Esophagus muscularis mucosa (tissue), 4 donors: ENCODE measurements at regions not wholly inside any gene's neighbourhood (a gene's known extent, or its start where the extent isn't known, plus 50 kb on each side); places are given as distances from the start of the nearest gene placed in this dataset.

Experiments used
- DNase-seq: peaks from one replicate; pipeline ENCODE4 v3.0.0-alpha.2; 2017; ENCODE audit errors: extremely low spot score
- H3K27ac ChIP-seq, 4 donors: fragments of 200-600 bp; sonication (generic); replicated peaks in 1 of 4; 1 replicate in 3 of 4; 2 replicates in 1 of 4; pipeline ENCODE4 v1.5.1; 2016 to 2019; ENCODE audit warnings: mild to moderate bottlenecking in 1 of 4
- H3K27me3 ChIP-seq, 4 donors: fragments of 200-600 bp; sonication (generic); one replicate each; pipeline versions ENCODE4 v1.5.1 to v1.6.0; 2016 to 2019
- H3K36me3 ChIP-seq, 4 donors: fragments of 200-600 bp; sonication (generic); one replicate each; pipeline ENCODE4 v1.5.1; 2016 to 2019
- H3K4me1 ChIP-seq, 4 donors: fragments of 200-600 bp; sonication (generic); one replicate each; pipeline ENCODE4 v1.5.1; 2016 to 2019
- H3K4me3 ChIP-seq, 4 donors: fragments of 200-600 bp; sonication (generic); 1 replicate in 2 of 4; 2 replicates in 2 of 4; pipeline ENCODE4 v1.5.1; 2016 to 2019; ENCODE audit warnings: mild to moderate bottlenecking in 4 of 4, moderate library complexity in 1 of 4
- H3K9me3 ChIP-seq, 4 donors: fragments of 200-600 bp; sonication (generic); 1 replicate in 3 of 4; 2 replicates in 1 of 4; pipeline ENCODE4 v1.5.1; 2016 to 2019
- EP300 ChIP-seq: sonication (generic); formaldehyde crosslinking; IDR thresholded peaks from one replicate; pipeline ENCODE4 v1.6.1; 2017; ENCODE audit warnings: antibody characterized with exemption
- POLR2A ChIP-seq: fragments of 450-650 bp; IDR thresholded peaks from one replicate; pipeline ENCODE4 v1.6.1; 2017; ENCODE audit warnings: antibody characterized with exemption, moderate library complexity, mild to moderate bottlenecking, low read depth
- POLR2AphosphoS5 ChIP-seq, 2 donors: sonication (generic); formaldehyde crosslinking; IDR thresholded peaks; one replicate each; pipeline ENCODE4 v1.6.1; 2017; ENCODE audit warnings: antibody characterized with exemption in 2 of 2
- WGBS: methylation state at CpG from one replicate; pipeline ENCODE4 v1.1.5; 2018; 5-methylcytosine and 5-hydroxymethylcytosine counted together
- intact Hi-C: fragments of 100-400 bp; cut with DNase I; formaldehyde crosslinking; loops from one replicate; pipeline ENCODE4 v1.15.1; 2023
- TF ChIP-seq, protein P1 (sequence below), 3 experiments: fragments of 200-600 bp in 2 of 3; fragments of 450-650 bp in 1 of 3; sonication (generic) in 2 of 3; IDR thresholded peaks; one replicate each; pipeline ENCODE4 v1.5.1; 2017 to 2019; ENCODE audit warnings: antibody characterized with exemption in 3 of 3, mild to moderate bottlenecking in 2 of 3, moderate library complexity in 1 of 3

DNA sequence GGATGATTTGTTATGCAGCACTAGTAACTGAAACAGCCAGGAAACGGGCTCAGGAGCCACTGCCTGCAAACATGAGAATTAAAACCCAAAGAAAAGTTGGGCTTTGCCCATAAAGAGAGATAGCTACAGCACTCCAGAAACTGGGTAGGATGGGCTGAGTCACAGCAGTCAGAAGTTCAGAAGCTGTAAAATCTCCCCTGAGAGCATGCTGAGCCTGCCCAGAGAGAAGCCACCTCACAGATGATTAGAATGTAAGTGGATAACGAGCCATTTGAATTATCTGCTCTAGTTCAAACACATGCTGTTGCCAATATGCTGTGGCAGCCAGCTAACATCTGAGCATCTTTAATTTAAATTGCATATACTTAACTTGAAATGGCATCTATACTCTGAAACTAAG, 388.1 kb upstream of the ACVR2A start:
- Histone ChIP-seq H3K4me3 (no peak overlapping the region), H3K27ac (no peak overlapping the region), H3K27me3 (no peaks in the 10 kb centered on the region), H3K9me3 (no peaks in the 10 kb centered on the region), H3K4me1 (peaks cover 0 to 12% (median 0%) of the 10 kb centered on the region in 4 donors), H3K36me3 (no peaks in the 10 kb centered on the region)
- DNase-seq = no peak
- 85% methylated on average over 2 of the region's 2 CpGs for WGBS
- TF ChIP-seq POLR2A = no peak
- no peak for TF ChIP-seq EP300
- no peak for TF ChIP-seq POLR2AphosphoS5 (IDR thresholded peaks at IDR 0.05)
- TF ChIP-seq, protein P1, sequence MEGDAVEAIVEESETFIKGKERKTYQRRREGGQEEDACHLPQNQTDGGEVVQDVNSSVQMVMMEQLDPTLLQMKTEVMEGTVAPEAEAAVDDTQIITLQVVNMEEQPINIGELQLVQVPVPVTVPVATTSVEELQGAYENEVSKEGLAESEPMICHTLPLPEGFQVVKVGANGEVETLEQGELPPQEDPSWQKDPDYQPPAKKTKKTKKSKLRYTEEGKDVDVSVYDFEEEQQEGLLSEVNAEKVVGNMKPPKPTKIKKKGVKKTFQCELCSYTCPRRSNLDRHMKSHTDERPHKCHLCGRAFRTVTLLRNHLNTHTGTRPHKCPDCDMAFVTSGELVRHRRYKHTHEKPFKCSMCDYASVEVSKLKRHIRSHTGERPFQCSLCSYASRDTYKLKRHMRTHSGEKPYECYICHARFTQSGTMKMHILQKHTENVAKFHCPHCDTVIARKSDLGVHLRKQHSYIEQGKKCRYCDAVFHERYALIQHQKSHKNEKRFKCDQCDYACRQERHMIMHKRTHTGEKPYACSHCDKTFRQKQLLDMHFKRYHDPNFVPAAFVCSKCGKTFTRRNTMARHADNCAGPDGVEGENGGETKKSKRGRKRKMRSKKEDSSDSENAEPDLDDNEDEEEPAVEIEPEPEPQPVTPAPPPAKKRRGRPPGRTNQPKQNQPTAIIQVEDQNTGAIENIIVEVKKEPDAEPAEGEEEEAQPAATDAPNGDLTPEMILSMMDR (IDR thresholded peaks at IDR 0.05) = no peak
- intact Hi-C loops = no loop called here

DNA sequence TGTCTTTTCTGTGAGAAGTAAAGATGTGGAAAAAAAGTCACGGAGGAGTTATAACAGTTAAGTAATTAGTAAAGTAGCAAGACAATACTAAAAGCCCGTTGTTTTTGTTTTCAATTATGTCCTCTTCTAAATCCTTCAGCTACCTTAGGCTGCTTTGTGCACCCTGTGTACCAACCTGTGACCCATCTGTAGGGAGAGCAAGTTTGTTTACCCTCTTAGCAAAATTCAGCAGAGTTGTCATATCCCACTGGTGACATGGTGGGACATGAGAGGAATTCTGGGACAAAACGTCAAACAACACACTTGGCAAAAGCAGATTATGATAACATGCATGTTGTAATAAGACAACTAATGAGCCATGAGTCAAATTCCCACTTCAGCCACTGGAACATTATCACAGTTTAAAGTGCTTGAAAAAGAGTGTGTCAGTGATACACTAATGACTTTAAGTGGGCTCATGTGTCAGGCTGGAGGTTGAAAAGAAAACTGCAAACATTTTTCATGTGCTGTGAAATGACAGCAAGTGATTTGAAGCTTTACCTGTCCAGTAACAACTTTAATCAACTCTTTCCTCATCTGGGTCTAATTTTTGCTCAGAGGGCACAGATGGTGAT, 392.8 kb upstream of the ACVR2A start:
- intact Hi-C loops = no loop called here
- H3K27me3 ChIP-seq = no peaks in the 10 kb centered on the region
- no peak overlapping the region for H3K4me3 ChIP-seq
- no peak overlapping the region for H3K27ac ChIP-seq
- no peaks in the 10 kb centered on the region for H3K9me3 ChIP-seq
- peaks cover 0 to 25% (median 17%) of the 10 kb centered on the region in 4 donors for H3K4me1 ChIP-seq
- H3K36me3 ChIP-seq = no peaks in the 10 kb centered on the region
- WGBS = 70% methylated on average over 3 of the region's 3 CpGs
- no peak for TF ChIP-seq EP300
- peak; percentile 34 for DNase-seq

DNA sequence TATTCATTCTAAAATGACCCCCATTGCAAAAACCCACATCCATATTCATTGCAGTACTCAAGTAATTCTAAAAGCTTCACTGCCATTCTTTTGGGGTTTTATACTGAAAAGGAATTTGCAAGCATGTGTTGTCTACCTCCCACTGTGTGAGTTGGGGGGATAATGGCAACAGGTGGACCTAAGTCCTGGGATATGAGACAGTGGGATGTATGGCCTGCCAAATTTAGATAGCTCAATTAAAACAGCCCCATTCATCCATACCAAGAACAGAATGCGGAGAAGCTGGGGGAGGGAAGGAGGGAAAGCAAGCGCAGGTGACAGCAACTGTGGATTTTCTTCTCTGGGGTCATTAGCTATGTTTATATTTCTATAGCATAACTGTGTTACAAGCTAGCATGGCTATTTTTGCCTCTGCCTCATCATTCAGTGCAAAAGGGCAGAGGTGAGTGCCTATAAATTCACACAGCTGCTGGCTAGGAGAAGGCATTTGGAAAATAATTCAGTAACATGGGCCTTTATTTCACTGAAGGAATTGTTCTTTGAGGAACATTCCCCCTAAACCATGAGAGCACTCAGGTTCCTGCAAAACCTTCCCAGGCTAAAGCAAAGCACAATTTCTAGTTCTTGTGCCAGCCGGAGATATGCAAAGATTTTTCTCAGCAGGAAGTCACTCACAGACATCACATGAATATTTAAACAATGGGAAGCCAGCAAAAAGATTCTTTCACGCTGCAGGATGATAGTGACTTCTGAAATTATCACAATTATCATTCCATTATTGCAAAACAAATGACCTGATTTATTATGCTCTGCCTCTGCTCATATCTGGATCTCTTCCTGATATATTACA, 393.9 kb upstream of the ACVR2A start:
- DNase-seq = peak; percentile 47
- 65% methylated on average over 4 of the region's 4 CpGs for WGBS

DNA sequence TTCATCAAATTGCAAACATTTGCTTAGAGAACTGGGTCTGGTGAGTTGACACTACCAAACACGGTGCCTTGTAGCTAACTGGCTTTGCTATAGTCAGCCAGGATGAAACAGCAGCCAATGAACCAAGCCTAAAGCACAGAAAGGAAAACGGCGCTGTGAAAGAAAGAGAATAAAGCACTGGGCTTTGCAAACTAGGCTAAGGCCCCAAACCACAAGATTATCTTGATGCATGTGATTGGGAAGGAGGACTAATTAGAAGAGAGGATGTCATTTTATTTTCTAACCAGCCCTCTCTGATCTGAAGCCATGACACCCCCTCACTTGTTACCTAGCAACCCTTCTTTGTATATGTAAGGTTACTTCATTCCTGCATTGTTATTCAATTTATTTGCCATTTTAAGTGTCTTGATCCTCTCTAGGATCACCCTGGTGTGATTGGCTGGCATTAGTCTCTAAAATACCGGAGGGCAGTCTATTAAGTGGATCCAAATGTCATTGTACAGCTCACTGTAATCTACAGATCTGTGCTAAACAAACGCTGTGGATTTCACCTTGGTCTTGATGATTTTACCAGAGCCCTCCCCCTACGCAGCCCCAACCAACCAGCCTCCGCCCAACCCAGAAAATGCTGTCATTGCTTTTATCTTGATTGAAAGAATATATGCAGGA, 395.4 kb upstream of the ACVR2A start:
- Histone ChIP-seq H3K27me3 (no peaks in the 10 kb centered on the region), H3K27ac (no peak overlapping the region), H3K36me3 (no peaks in the 10 kb centered on the region), H3K9me3 (no peaks in the 10 kb centered on the region), H3K4me1 (peaks cover 0 to 29% (median 17%) of the 10 kb centered on the region in 4 donors), H3K4me3 (no peak overlapping the region)
- TF ChIP-seq, protein P1 (IDR thresholded peaks at IDR 0.05) = no peak
- TF ChIP-seq POLR2A (no peak), EP300 (no peak), POLR2AphosphoS5 (IDR thresholded peaks at IDR 0.05) (no peak)
- 64% methylated on average over 7 of the region's 7 CpGs for WGBS
- intact Hi-C loops = no loop called here
- peak; percentile 55 for DNase-seq

More for the DNA sequence above, 393.9 kb upstream of the ACVR2A start:
- Histone ChIP-seq H3K4me1 (peaks cover 0 to 29% (median 17%) of the 10 kb centered on the region in 4 donors), H3K4me3 (no peak overlapping the region), H3K36me3 (no peaks in the 10 kb centered on the region), H3K27ac (no peak overlapping the region), H3K27me3 (no peaks in the 10 kb centered on the region), H3K9me3 (no peaks in the 10 kb centered on the region)
- TF ChIP-seq EP300 = no peak
- intact Hi-C loops = no loop called here

DNA sequence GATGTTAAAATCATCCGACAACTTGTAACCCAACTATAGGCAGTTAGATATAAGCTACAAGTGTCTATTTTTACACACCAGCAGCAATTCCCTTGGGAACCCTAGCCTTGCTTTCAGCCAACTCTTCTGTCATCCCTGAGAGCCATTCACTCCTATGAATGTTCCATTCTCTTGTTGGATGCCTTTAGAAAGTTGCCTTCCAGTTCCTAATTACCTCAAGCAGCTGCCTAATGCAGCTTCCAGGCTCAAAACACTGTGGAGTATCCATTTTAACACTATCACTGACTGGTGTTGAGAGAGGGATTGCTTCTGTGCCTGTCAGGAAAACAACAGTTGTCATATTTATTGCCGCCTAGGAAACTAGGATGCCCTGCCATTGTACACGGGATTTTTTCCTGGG, 402.0 kb upstream of the ACVR2A start:
- Histone ChIP-seq H3K36me3 (no peaks in the 10 kb centered on the region), H3K9me3 (no peaks in the 10 kb centered on the region), H3K4me3 (no peak overlapping the region), H3K27me3 (no peaks in the 10 kb centered on the region), H3K4me1 (peaks cover 0 to 4% (median 0%) of the 10 kb centered on the region in 4 donors), H3K27ac (no peak overlapping the region)
- WGBS = 75% methylated on average over 3 of the region's 3 CpGs
- no peak for DNase-seq
- intact Hi-C loops = no loop called here
- TF ChIP-seq POLR2AphosphoS5 (IDR thresholded peaks at IDR 0.05) (no peak), POLR2A (no peak), EP300 (no peak)
- TF ChIP-seq, protein P1 (IDR thresholded peaks at IDR 0.05) = no peak
